B cell (primary cell): ENCODE measurements at regions not wholly inside any gene's neighbourhood (a gene's known extent, or its start where the extent isn't known, plus 50 kb on each side); places are given as distances from the start of the nearest gene placed in this dataset.

Experiments used
- ATAC-seq: fragments of 200-7000 bp; cut with Tn5 transposase; one replicate; pipeline ENCODE4 v1.10.0; 2021; ENCODE audit warnings: low read depth, mild to moderate bottlenecking, moderate number of reproducible peaks, moderate library complexity
- CTCF ChIA-PET: fragments of 350-600 bp; sonication (Branson Sonifier 250); formaldehyde crosslinking; loops from one replicate; lab custom pipeline; 2021; ENCODE audit warnings: antibody characterized with exemption, inconsistent platforms; lab: Charles Lee
- POLR2A ChIA-PET: fragments of 350-600 bp; sonication (Branson Sonifier 250); formaldehyde crosslinking; loops from one replicate; lab custom pipeline; 2021; ENCODE audit warnings: antibody characterized with exemption; lab: Charles Lee
- DNase-seq: peaks from one replicate; pipeline ENCODE4 v3.0.0; 2013
- H2AFZ ChIP-seq: 2 replicates; pipeline ENCODE4 v1.6.1; 2012; ENCODE audit warnings: mild to moderate bottlenecking, low read depth, low read length; ENCODE audit not compliant: insufficient read depth, poor library complexity, severe bottlenecking
- H3K27ac ChIP-seq, 2 donors: 1 replicate in 1 of 2; 2 replicates in 1 of 2; pipeline ENCODE4 v1.5.1; 2012 to 2013; ENCODE audit warnings: low read length in 2 of 2, mild to moderate bottlenecking in 2 of 2, moderate library complexity in 1 of 2
- H3K27me3 ChIP-seq, 4 experiments: fragments of 200-600 bp in 1 of 4; sonication (generic) in 1 of 4; replicated peaks in 1 of 4; 1 replicate in 2 of 4; 2 replicates in 2 of 4; pipeline versions ENCODE4 v1.6.1 to v1.7.0; 2013 to 2016; ENCODE audit warnings: low read length in 3 of 4, mild to moderate bottlenecking in 2 of 4, mixed read lengths in 1 of 4, moderate library complexity in 1 of 4; ENCODE audit not compliant: insufficient read depth in 4 of 4, control insufficient read depth in 3 of 4; ENCODE audit errors: control extremely low read depth in 1 of 4
- H3K36me3 ChIP-seq, 2 experiments: replicated peaks in 1 of 2; 1 replicate in 1 of 2; 2 replicates in 1 of 2; pipeline versions ENCODE4 v1.6.1 to v1.7.1; 2013; ENCODE audit warnings: low read length in 1 of 2; ENCODE audit not compliant: insufficient read depth in 2 of 2, control insufficient read depth in 1 of 2; ENCODE audit errors: control extremely low read depth in 1 of 2, extremely low read depth in 1 of 2
- H3K4me1 ChIP-seq, 2 donors: fragments of 200-600 bp in 1 of 2; sonication (generic) in 1 of 2; 1 replicate in 1 of 2; 2 replicates in 1 of 2; pipeline versions ENCODE4 v1.5.1 to v1.6.1; 2013 to 2017; ENCODE audit warnings: low read length in 2 of 2; ENCODE audit not compliant: control insufficient read depth in 2 of 2, insufficient read depth in 2 of 2
- H3K4me2 ChIP-seq: replicated peaks from 2 replicates; pipeline ENCODE3; 2012; ENCODE audit warnings: mild to moderate bottlenecking, low read depth, low read length; ENCODE audit not compliant: poor library complexity, severe bottlenecking
- H3K4me3 ChIP-seq, 5 experiments: fragments of 200-600 bp in 1 of 5; sonication (generic) in 1 of 5; 1 replicate in 3 of 5; 2 replicates in 2 of 5; pipeline versions ENCODE4 v1.5.1 to v1.7.0; 2011 to 2016; ENCODE audit warnings: low read length in 4 of 5, mild to moderate bottlenecking in 4 of 5, low read depth in 2 of 5, control low read depth in 1 of 5, moderate library complexity in 1 of 5; ENCODE audit not compliant: insufficient read depth in 1 of 5; ENCODE audit errors: control extremely low read depth in 1 of 5, extremely low read depth in 1 of 5
- H3K79me2 ChIP-seq: fragments of 200-600 bp; sonication (generic); one replicate; pipeline ENCODE4 v1.6.0; 2016; ENCODE audit warnings: low read length; ENCODE audit not compliant: control insufficient read depth, insufficient read depth
- H3K9ac ChIP-seq: fragments of 200-600 bp; sonication (generic); 2 replicates; pipeline ENCODE4 v1.6.1; 2017; ENCODE audit warnings: mild to moderate bottlenecking, low read length, moderate library complexity
- H3K9me3 ChIP-seq, 3 donors: one replicate each; pipeline versions ENCODE4 v1.6.1 to v1.7.1; 2013; ENCODE audit warnings: low read length in 2 of 3; ENCODE audit not compliant: control insufficient read depth in 2 of 3, insufficient read depth in 1 of 3; ENCODE audit errors: control extremely low read depth in 1 of 3
- H4K20me1 ChIP-seq: 2 replicates; pipeline ENCODE4 v1.6.0; 2012; ENCODE audit warnings: mild to moderate bottlenecking, low read length; ENCODE audit not compliant: insufficient read depth, control insufficient read depth, poor library complexity, severe bottlenecking
- H3K27ac Mint-ChIP-seq: one replicate; pipeline ENCODE4 v1.8.0; 2021; ENCODE audit warnings: mixed read lengths
- H3K27me3 Mint-ChIP-seq: one replicate; pipeline ENCODE4 v1.8.0; 2021; ENCODE audit warnings: mixed read lengths
- H3K4me1 Mint-ChIP-seq: one replicate; pipeline ENCODE4 v1.8.0; 2021; ENCODE audit warnings: mixed read lengths
- H3K4me3 Mint-ChIP-seq: one replicate; pipeline ENCODE4 v1.8.0; 2021; ENCODE audit warnings: mixed read lengths
- H3K9me3 Mint-ChIP-seq: one replicate; pipeline ENCODE4 v1.8.0; 2022; ENCODE audit warnings: mixed read lengths; ENCODE audit not compliant: insufficient read depth
- EZH2 ChIP-seq: IDR thresholded peaks from 2 replicates; pipeline ENCODE4 v1.6.1; 2012; ENCODE audit warnings: borderline replicate concordance, low read depth, mild to moderate bottlenecking, moderate library complexity, low read length; ENCODE audit not compliant: insufficient read depth, poor library complexity, severe bottlenecking
- WGBS: methylation state at CpG from one replicate; pipeline ENCODE4 v1.1.5; 2013; ENCODE audit warnings: missing lambda C conversion rate; ENCODE audit not compliant: insufficient coverage; 5-methylcytosine and 5-hydroxymethylcytosine counted together
- intact Hi-C: fragments of 100-400 bp; cut with micrococcal nuclease; formaldehyde crosslinking; loops from one replicate; pipeline ENCODE4 v1.10.0; 2022
- TF ChIP-seq, protein P1 (sequence below): fragments of 200-600 bp; IDR thresholded peaks from one replicate; pipeline ENCODE4 v1.8.0; 2022; ENCODE audit warnings: antibody characterized with exemption, mild to moderate bottlenecking

DNA sequence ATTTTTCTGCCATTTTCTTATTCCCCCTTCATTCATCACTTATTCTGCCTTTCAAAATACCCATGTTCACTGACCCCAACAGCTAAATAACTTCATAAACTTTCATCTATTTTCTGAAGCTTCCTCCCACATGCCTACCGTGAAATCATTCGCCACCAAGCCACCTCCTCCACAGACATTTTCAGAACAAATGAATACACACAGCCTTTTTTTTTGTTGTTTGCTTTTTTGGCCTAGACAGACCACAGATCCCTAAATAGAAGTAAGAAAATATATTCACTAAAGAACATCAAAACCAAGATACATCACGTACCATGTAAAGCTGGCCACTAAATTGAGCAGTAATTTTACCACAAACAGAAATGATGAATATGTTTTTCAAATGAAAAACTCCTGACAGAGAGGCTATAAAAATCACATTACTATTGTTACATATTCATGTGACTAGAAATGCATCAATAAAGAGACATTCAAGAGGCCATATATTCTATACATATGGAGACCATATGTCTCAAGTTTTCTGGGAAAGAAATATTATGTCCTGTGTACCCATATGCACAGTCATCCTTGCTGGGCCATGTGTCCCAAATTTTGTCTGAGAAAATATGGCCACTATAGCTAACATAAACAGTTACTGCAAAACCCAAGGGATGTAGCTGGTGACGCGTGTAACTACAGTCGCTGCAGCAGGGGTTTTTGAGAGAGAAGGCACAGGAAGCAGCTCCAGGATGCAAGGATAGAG is 200.3 kb downstream of the FBXO15 start:
- CTCF ChIA-PET = interaction anchor here (1.6 kb wide), 1 partner anchor 116 kb away, joined by 3 read pairs; no protein-coding TSS in a partner anchor
- Histone ChIP-seq H3K36me3 (no peaks in the 10 kb centered on the region), H3K27ac (no peak overlapping the region), H3K4me2 (no peak overlapping the region), H4K20me1 (no peaks in the 10 kb centered on the region), H2AFZ (no peak overlapping the region), H3K4me1 (no peaks in the 10 kb centered on the region), H3K27me3 (peaks cover 0 to 3% (median 0%) of the 10 kb centered on the region in 4 experiments), H3K4me3 (no peak overlapping the region), H3K9me3 (peaks cover 0 to 1% (median 0%) of the 10 kb centered on the region in 3 donors), H3K9ac (no peak overlapping the region), H3K79me2 (no peaks in the 10 kb centered on the region)
- H3K27ac Mint-ChIP-seq = no peak overlapping the region
- WGBS = 0% methylated on average over 1 of the region's 6 CpGs
- H3K27me3 Mint-ChIP-seq = no peaks in the 10 kb centered on the region
- TF ChIP-seq, protein P1, sequence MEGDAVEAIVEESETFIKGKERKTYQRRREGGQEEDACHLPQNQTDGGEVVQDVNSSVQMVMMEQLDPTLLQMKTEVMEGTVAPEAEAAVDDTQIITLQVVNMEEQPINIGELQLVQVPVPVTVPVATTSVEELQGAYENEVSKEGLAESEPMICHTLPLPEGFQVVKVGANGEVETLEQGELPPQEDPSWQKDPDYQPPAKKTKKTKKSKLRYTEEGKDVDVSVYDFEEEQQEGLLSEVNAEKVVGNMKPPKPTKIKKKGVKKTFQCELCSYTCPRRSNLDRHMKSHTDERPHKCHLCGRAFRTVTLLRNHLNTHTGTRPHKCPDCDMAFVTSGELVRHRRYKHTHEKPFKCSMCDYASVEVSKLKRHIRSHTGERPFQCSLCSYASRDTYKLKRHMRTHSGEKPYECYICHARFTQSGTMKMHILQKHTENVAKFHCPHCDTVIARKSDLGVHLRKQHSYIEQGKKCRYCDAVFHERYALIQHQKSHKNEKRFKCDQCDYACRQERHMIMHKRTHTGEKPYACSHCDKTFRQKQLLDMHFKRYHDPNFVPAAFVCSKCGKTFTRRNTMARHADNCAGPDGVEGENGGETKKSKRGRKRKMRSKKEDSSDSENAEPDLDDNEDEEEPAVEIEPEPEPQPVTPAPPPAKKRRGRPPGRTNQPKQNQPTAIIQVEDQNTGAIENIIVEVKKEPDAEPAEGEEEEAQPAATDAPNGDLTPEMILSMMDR = no peak
- no peak for TF ChIP-seq EZH2
- H3K9me3 Mint-ChIP-seq = no peaks in the 10 kb centered on the region
- no peak overlapping the region for H3K4me3 Mint-ChIP-seq
- ATAC-seq (no peak), DNase-seq (no peak)
- peaks cover 6% of the 10 kb centered on the region for H3K4me1 Mint-ChIP-seq
- POLR2A ChIA-PET = no interaction called here
- intact Hi-C loops = no loop called here

DNA sequence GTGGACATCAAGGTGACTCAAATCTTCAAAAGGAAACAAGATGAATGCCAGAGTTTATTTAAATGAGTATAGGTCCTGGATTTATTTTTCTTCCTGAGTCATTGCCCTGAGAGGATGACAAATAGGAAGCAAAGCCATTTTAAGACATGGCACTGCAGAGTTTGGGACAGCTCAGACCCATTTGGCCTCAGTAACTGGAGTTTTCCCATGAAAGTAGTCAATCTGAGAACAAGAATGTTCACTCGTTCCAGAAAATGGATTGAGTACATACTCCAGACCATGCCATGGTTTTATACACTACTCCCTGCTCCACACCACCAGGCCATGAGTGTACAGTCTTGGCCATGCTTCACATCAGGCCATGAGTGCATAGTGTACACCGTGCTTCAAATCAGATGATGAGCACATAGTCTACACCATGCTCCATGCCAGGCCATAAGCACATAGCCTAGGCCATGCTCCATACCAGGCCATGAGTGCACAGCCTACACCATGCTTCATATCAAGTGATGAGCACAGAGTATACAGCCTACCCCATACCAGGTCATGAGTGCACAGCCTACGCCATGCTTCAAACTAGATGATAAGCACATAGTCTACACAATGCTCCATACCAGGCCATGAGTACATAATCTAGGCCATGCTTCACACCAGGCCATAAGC is 202.4 kb downstream of the FBXO15 start:
- CTCF ChIA-PET = no interaction called here
- H4K20me1 ChIP-seq = no peaks in the 10 kb centered on the region
- H3K9ac ChIP-seq = no peak overlapping the region
- no peaks in the 10 kb centered on the region for H3K27me3 Mint-ChIP-seq
- H3K4me1 Mint-ChIP-seq = peaks cover 6% of the 10 kb centered on the region
- H3K27ac ChIP-seq = no peak overlapping the region
- intact Hi-C loops = no loop called here
- ATAC-seq (no peak), DNase-seq (no peak)
- POLR2A ChIA-PET = no interaction called here
- peaks cover 0 to 3% (median 0%) of the 10 kb centered on the region in 4 experiments for H3K27me3 ChIP-seq
- H3K9me3 ChIP-seq = peaks cover 0 to 1% (median 0%) of the 10 kb centered on the region in 3 donors
- H3K4me1 ChIP-seq = no peaks in the 10 kb centered on the region
- no peak for TF ChIP-seq EZH2
- TF ChIP-seq, protein P1 = no peak
- H3K4me3 Mint-ChIP-seq = no peak overlapping the region
- H3K9me3 Mint-ChIP-seq = no peaks in the 10 kb centered on the region
- WGBS = 92% methylated on average over 3 of the region's 3 CpGs
- no peak overlapping the region for H3K4me2 ChIP-seq
- no peaks in the 10 kb centered on the region for H3K36me3 ChIP-seq
- H3K27ac Mint-ChIP-seq = no peak overlapping the region
- no peaks in the 10 kb centered on the region for H3K79me2 ChIP-seq
- H2AFZ ChIP-seq = no peak overlapping the region
- no peak overlapping the region for H3K4me3 ChIP-seq
